CD14-positive monocyte (primary cell): ENCODE measurements at regions not wholly inside any gene's neighbourhood (a gene's known extent, or its start where the extent isn't known, plus 50 kb on each side); places are given as distances from the start of the nearest gene placed in this dataset.

ENCODE experiments used
- DNase-seq, 3 donors: peaks; one replicate each; pipeline ENCODE4 v3.0.0-alpha.2; 2011 to 2022
- H2AFZ ChIP-seq: 2 replicates; pipeline ENCODE4 v1.6.0; 2012; ENCODE audit warnings: mild to moderate bottlenecking, low read depth, low read length, inconsistent platforms; ENCODE audit not compliant: insufficient read depth, poor library complexity, severe bottlenecking
- H3K27ac ChIP-seq, 2 donors: 1 replicate in 1 of 2; 2 replicates in 1 of 2; pipeline ENCODE4 v1.5.1; 2012 to 2013; ENCODE audit warnings: low read length in 2 of 2, control low read depth in 1 of 2, inconsistent platforms in 1 of 2, low read depth in 1 of 2, mild to moderate bottlenecking in 1 of 2
- H3K27me3 ChIP-seq, 2 donors: one replicate each; pipeline versions ENCODE4 v1.6.0 to v1.6.1; 2011 to 2013; ENCODE audit warnings: low read length in 2 of 2; ENCODE audit not compliant: control insufficient read depth in 2 of 2, insufficient read depth in 2 of 2
- H3K36me3 ChIP-seq, 2 donors: replicated peaks in 1 of 2; 1 replicate in 1 of 2; 2 replicates in 1 of 2; pipeline versions ENCODE4 v1.5.1 to v1.6.1; 2012 to 2013; ENCODE audit warnings: low read length in 2 of 2, control low read depth in 1 of 2, inconsistent platforms in 1 of 2, mild to moderate bottlenecking in 1 of 2; ENCODE audit not compliant: insufficient read depth in 2 of 2, control insufficient read depth in 1 of 2
- H3K4me1 ChIP-seq, 2 donors: 1 replicate in 1 of 2; 2 replicates in 1 of 2; pipeline versions ENCODE4 v1.5.1 to v1.6.1; 2012 to 2013; ENCODE audit warnings: low read length in 2 of 2, control low read depth in 1 of 2, inconsistent platforms in 1 of 2, mild to moderate bottlenecking in 1 of 2, moderate library complexity in 1 of 2; ENCODE audit not compliant: insufficient read depth in 2 of 2, control insufficient read depth in 1 of 2
- H3K4me2 ChIP-seq: replicated peaks from 2 replicates; pipeline ENCODE3; 2012; ENCODE audit warnings: low read length, moderate library complexity, mild to moderate bottlenecking; ENCODE audit not compliant: poor library complexity, severe bottlenecking; ENCODE audit errors: extremely low read depth
- H3K4me3 ChIP-seq, 3 experiments: fragments of 200-600 bp in 1 of 3; sonication (generic) in 1 of 3; replicated peaks in 1 of 3; 1 replicate in 2 of 3; 2 replicates in 1 of 3; pipeline ENCODE4 v1.5.1; 2011 to 2013; ENCODE audit warnings: low read length in 3 of 3, mild to moderate bottlenecking in 3 of 3, control low read depth in 2 of 3, low read depth in 2 of 3, inconsistent platforms in 1 of 3, moderate library complexity in 1 of 3
- H3K79me2 ChIP-seq: 2 replicates; pipeline ENCODE4 v1.6.0; 2012; ENCODE audit warnings: mild to moderate bottlenecking, control low read depth, inconsistent platforms, low read length, moderate library complexity; ENCODE audit not compliant: insufficient read depth
- H3K9ac ChIP-seq: 2 replicates; pipeline ENCODE4 v1.6.0; 2017; ENCODE audit warnings: low read length, mild to moderate bottlenecking; ENCODE audit not compliant: insufficient read depth, poor library complexity, severe bottlenecking
- H3K9me3 ChIP-seq, 2 donors: replicated peaks in 1 of 2; 1 replicate in 1 of 2; 2 replicates in 1 of 2; pipeline versions ENCODE4 v1.5.1 to v1.6.1; 2012 to 2013; ENCODE audit warnings: low read length in 2 of 2, control low read depth in 1 of 2; ENCODE audit not compliant: control insufficient read depth in 1 of 2, insufficient read depth in 1 of 2
- H4K20me1 ChIP-seq: 2 replicates; pipeline ENCODE4 v1.6.0; 2012; ENCODE audit warnings: mild to moderate bottlenecking, low read length, control low read depth, moderate library complexity; ENCODE audit not compliant: insufficient read depth
- H3K27ac Mint-ChIP-seq, 7 donors: one replicate each; pipeline ENCODE4 v1.8.0; 2020; ENCODE audit warnings: mild to moderate bottlenecking in 7 of 7, mixed read lengths in 7 of 7, moderate library complexity in 6 of 7, inconsistent platforms in 2 of 7
- H3K27me3 Mint-ChIP-seq, 3 donors: one replicate each; pipeline ENCODE4 v1.8.0; 2021 to 2022; ENCODE audit warnings: low read depth in 3 of 3, mild to moderate bottlenecking in 3 of 3, mixed read lengths in 3 of 3, moderate library complexity in 3 of 3, inconsistent platforms in 1 of 3
- H3K36me3 Mint-ChIP-seq, 2 donors: one replicate each; pipeline ENCODE4 v1.8.0; 2020; ENCODE audit warnings: mixed read lengths in 2 of 2, inconsistent platforms in 1 of 2, mild to moderate bottlenecking in 1 of 2
- H3K4me1 Mint-ChIP-seq: one replicate; pipeline ENCODE4 v1.8.0; 2020; ENCODE audit warnings: mild to moderate bottlenecking, mixed read lengths
- H3K4me3 Mint-ChIP-seq, 2 donors: one replicate each; pipeline ENCODE4 v1.8.0; 2020; ENCODE audit warnings: mild to moderate bottlenecking in 2 of 2, mixed read lengths in 2 of 2, moderate library complexity in 1 of 2
- H3K9me3 Mint-ChIP-seq, 7 donors: one replicate each; pipeline ENCODE4 v1.8.0; 2020 to 2022; ENCODE audit warnings: mixed read lengths in 7 of 7, mild to moderate bottlenecking in 6 of 7, moderate library complexity in 6 of 7, inconsistent platforms in 2 of 7
- WGBS: methylation state at CpG from one replicate; pipeline ENCODE4 v1.1.5; 2013; ENCODE audit warnings: missing lambda C conversion rate; ENCODE audit not compliant: insufficient coverage; 5-methylcytosine and 5-hydroxymethylcytosine counted together
- intact Hi-C, 2 donors: fragments of 100-400 bp; cut with micrococcal nuclease; formaldehyde crosslinking; loops; one replicate each; pipeline versions ENCODE4 v1.15.0 to v1.15.1; 2023
- TF ChIP-seq, protein P1 (sequence below): fragments of 200-600 bp; IDR thresholded peaks from one replicate; pipeline ENCODE4 v1.8.0; 2022; ENCODE audit warnings: antibody characterized with exemption, mild to moderate bottlenecking

DNA sequence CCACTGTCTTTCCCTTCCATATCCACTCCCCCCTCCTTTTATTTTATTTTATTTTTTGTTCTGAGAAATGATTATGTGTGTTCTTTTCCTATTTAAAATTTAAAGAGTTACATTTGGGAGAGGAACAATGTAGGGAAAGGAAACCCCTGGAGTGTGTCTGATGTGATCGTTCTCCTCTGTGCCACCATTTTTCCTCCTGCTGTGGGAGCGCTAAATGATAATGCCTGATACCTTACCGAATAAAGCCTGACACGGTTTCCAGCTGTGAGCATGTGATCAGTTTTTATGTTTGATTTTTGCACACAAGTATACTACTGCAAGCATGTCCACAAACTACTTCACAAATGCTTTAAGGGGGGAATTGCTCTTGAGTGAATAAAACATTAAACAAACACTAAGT is 317.8 kb upstream of the FANCL start:
- no peaks in the 10 kb centered on the region for H3K4me1 ChIP-seq
- intact Hi-C loops = no loop called here
- no peak for DNase-seq
- H3K4me3 Mint-ChIP-seq = no peak overlapping the region
- no peaks in the 10 kb centered on the region for H3K79me2 ChIP-seq
- H3K9ac ChIP-seq = no peak overlapping the region
- no peaks in the 10 kb centered on the region for H4K20me1 ChIP-seq
- no peak overlapping the region for H3K27ac Mint-ChIP-seq
- TF ChIP-seq, protein P1, sequence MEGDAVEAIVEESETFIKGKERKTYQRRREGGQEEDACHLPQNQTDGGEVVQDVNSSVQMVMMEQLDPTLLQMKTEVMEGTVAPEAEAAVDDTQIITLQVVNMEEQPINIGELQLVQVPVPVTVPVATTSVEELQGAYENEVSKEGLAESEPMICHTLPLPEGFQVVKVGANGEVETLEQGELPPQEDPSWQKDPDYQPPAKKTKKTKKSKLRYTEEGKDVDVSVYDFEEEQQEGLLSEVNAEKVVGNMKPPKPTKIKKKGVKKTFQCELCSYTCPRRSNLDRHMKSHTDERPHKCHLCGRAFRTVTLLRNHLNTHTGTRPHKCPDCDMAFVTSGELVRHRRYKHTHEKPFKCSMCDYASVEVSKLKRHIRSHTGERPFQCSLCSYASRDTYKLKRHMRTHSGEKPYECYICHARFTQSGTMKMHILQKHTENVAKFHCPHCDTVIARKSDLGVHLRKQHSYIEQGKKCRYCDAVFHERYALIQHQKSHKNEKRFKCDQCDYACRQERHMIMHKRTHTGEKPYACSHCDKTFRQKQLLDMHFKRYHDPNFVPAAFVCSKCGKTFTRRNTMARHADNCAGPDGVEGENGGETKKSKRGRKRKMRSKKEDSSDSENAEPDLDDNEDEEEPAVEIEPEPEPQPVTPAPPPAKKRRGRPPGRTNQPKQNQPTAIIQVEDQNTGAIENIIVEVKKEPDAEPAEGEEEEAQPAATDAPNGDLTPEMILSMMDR = no peak
- H3K4me3 ChIP-seq = no peak overlapping the region
- H3K9me3 ChIP-seq = no peaks in the 10 kb centered on the region
- no peaks in the 10 kb centered on the region for H3K36me3 Mint-ChIP-seq
- no CpG with 5 or more reads among the region's 4 CpGs for WGBS
- no peaks in the 10 kb centered on the region for H3K4me1 Mint-ChIP-seq
- no peak overlapping the region for H2AFZ ChIP-seq
- H3K9me3 Mint-ChIP-seq = peaks cover 0 to 4% (median 0%) of the 10 kb centered on the region in 7 donors
- no peak overlapping the region for H3K27ac ChIP-seq
- no peaks in the 10 kb centered on the region for H3K36me3 ChIP-seq
- H3K27me3 ChIP-seq = no peaks in the 10 kb centered on the region
- no peak overlapping the region for H3K4me2 ChIP-seq
- H3K27me3 Mint-ChIP-seq = peaks cover 0 to 3% (median 3%) of the 10 kb centered on the region in 3 donors

DNA sequence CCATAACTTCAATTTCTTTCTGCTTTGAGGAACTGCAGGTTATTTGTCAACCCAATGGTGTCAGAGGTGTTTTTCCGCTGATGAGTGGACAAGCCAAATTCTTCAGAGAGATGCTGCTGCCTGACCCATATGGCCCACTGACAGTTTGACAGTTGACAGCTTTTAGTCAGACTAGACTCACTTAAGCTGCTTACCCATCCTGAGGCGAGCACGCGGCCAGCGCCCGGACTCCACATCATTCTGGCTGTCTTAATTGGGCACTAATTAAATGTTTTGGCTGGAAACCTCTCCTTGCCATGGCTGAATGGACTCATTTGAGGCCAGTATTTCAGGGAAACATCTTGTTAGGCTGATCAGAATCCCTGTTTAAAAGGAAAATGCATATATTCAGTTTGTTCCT is 316.1 kb upstream of the FANCL start:
- H3K4me3 Mint-ChIP-seq = no peak overlapping the region
- no peaks in the 10 kb centered on the region for H3K79me2 ChIP-seq
- H3K4me2 ChIP-seq = no peak overlapping the region
- H3K9me3 ChIP-seq = no peaks in the 10 kb centered on the region
- no peak overlapping the region for H3K9ac ChIP-seq
- H2AFZ ChIP-seq = no peak overlapping the region
- intact Hi-C loops = no loop called here
- H3K4me1 Mint-ChIP-seq = no peaks in the 10 kb centered on the region
- no peaks in the 10 kb centered on the region for H3K36me3 Mint-ChIP-seq
- H3K27ac Mint-ChIP-seq = no peak overlapping the region
- no peaks in the 10 kb centered on the region for H3K4me1 ChIP-seq
- no peaks in the 10 kb centered on the region for H3K27me3 ChIP-seq
- H4K20me1 ChIP-seq = no peaks in the 10 kb centered on the region
- peaks cover 0 to 3% (median 3%) of the 10 kb centered on the region in 3 donors for H3K27me3 Mint-ChIP-seq
- H3K27ac ChIP-seq = no peak overlapping the region
- WGBS = 97% methylated on average over 6 of the region's 6 CpGs
- H3K4me3 ChIP-seq = no peak overlapping the region
- DNase-seq = no peak
- TF ChIP-seq, protein P1 = no peak
- H3K9me3 Mint-ChIP-seq = peaks cover 0 to 4% (median 0%) of the 10 kb centered on the region in 7 donors
- no peaks in the 10 kb centered on the region for H3K36me3 ChIP-seq
